ENCODE measurements at regions not wholly inside any gene's neighbourhood (a gene's known extent, or its start where the extent isn't known, plus 50 kb on each side); places are given as distances from the start of the nearest gene placed in this dataset.

- TF ChIP-seq, protein P1, sequence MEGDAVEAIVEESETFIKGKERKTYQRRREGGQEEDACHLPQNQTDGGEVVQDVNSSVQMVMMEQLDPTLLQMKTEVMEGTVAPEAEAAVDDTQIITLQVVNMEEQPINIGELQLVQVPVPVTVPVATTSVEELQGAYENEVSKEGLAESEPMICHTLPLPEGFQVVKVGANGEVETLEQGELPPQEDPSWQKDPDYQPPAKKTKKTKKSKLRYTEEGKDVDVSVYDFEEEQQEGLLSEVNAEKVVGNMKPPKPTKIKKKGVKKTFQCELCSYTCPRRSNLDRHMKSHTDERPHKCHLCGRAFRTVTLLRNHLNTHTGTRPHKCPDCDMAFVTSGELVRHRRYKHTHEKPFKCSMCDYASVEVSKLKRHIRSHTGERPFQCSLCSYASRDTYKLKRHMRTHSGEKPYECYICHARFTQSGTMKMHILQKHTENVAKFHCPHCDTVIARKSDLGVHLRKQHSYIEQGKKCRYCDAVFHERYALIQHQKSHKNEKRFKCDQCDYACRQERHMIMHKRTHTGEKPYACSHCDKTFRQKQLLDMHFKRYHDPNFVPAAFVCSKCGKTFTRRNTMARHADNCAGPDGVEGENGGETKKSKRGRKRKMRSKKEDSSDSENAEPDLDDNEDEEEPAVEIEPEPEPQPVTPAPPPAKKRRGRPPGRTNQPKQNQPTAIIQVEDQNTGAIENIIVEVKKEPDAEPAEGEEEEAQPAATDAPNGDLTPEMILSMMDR (IDR thresholded peaks at IDR 0.05), result no peak
- no peak for TF ChIP-seq POLR2A (IDR thresholded peaks at IDR 0.05)
These were observed 466.2 kb downstream of the TSHZ3 start for GRCh38 chr19:30883071-30883470.

Measured in adrenal gland (tissue), 5 donors.